GM21619 (cell line): ENCODE measurements at regions not wholly inside any gene's neighbourhood (a gene's known extent, or its start where the extent isn't known, plus 50 kb on each side); places are given as distances from the start of the nearest gene placed in this dataset.

ENCODE experiments used
- ATAC-seq: cut with Tn5 transposase; IDR thresholded peaks from one replicate; pipeline ENCODE4 v1.9.1; 2021; ENCODE audit not compliant: unreplicated experiment

DNA sequence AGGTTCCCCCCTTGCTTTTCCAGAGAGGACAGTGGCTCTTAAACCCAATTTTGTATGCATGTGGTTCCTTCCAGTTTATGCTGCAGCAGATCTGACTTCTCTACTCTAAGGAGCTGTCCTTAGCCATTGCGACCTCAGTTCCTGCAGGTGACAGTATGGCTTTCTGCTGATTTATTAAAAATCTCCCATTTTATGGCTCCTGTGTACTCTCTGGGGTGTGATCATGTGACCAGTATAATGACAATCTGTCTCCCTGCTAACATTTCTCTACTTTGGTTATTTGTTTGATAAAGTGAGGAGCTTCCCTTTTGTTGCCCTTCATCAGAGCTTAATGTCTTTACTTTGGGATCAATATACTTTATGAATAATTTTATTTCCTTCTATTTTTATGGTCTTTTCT, 148.7 kb upstream of the VRK2 start:
- ATAC-seq = no peak

DNA sequence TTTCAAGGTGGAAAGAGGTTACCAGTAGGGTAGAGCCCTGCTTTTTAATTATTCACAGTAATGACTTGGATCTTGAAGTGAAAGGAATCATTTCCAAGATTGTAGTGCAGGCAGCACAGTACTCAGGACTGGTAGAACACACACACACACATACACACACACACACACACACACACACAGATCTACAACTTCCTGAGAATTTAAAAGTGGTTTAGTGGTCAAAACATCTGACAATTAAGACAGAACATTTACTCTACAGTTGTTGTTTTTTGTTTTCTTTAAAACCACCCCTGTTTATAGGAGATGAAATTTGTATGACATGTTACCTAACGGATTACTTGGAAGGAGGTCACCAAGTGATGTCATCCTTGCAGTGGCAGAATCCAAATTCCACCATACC, 146.7 kb upstream of the VRK2 start:
- ATAC-seq = no peak

DNA sequence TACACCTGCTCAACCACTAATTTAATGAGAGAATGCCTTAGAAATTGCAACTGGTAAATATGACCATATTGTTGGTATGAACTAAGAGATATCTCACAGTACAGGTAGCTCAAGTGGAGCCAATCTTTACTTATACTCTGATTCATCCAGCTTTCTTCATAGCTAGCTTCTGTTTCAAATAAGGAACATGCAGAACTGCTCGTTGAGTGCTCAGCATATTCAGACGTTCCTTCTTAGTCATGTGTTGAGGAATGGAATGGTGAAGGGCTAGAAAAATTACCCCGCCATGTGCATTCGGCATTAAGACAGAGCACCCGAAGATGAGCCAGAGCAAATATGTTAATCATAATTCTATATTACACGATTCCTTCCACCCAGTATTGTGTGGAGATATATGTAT, 144.0 kb upstream of the VRK2 start:
- ATAC-seq = no peak

DNA sequence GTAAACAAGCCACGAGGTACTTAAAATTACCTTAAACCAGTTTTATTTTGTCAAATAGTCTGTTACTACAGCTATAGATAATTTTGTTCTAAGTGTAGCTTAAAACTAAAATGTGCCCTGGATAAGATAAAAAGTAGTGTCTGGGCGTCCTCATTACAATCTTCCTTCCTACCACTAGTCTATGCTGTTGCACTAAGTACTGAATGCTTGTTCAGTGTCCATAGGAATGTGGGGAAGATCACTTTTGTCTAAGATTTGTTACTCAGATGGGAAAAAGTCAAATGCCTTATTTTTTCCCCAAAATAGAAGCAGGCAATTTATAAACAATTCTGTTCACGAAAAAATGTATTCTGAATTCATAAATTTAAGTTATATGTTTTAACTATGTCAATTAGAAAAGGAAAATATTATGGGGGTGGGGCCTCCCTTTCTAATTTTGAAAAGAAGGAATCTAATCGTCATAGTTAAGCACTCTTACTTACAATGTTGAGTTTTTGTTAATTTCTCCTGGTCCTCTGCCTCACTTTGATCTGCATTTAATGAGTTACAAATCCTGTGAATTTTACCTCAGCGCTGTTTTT, 140.4 kb upstream of the VRK2 start:
- peak; percentile 62 for ATAC-seq

DNA sequence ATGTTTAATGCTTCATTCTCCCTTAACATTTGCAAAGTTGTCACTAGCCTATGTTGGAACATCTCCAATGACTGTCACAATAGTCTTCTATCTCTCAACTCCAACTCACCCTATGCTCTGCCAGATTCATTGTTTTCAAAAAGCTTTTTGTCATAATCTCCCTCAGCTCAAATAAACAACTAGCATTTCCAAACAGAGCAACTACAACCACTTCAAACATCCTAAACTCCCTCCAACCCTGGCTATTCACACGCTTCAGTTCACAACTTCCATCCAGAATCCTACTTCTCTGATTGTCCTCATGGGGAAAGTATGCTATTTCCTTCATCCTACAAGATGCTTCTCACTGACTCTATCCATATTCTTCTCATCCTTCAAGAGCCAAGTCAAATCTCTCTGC, 139.2 kb upstream of the VRK2 start:
- ATAC-seq = no peak

DNA sequence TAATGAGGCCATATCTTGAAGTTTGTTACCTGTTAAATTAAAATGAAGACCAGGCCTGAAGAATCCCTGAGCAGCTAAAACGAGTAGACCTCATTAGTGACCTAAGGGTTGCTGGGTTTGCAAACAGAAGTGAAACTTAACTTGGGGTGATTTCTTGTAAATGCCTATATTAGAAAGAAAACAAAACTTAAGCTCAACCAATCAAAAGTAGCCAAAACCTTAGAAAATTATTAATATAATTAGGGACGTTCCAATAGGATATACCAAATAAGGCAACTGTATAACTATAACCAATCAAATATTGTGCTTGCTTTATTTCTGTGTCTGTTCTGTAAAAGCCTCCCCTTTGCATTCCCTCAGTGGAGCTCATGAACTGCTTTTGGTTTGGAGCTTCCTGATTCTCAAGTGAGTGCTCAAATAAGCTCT, 137.9 kb upstream of the VRK2 start:
- ATAC-seq = peak; percentile 85

DNA sequence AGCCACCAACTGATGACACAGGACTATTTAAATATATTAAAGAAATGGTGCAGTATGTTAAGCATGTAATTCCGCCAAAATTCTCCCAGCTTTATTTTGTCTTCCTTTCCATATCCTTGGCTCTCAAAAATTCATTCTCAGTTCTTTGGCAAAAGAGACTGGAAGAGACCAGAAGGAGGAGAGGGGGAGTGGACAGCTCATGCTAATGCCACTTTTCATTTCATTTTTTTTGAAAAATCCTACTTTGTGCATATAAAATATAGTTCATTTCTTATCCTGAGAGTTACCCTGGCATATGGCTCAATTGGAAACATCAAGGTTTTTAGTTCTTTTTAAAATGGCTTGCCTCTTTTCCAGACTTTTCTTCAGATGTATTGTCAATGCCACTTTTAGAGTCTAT, 128.5 kb upstream of the VRK2 start:
- no peak for ATAC-seq

DNA sequence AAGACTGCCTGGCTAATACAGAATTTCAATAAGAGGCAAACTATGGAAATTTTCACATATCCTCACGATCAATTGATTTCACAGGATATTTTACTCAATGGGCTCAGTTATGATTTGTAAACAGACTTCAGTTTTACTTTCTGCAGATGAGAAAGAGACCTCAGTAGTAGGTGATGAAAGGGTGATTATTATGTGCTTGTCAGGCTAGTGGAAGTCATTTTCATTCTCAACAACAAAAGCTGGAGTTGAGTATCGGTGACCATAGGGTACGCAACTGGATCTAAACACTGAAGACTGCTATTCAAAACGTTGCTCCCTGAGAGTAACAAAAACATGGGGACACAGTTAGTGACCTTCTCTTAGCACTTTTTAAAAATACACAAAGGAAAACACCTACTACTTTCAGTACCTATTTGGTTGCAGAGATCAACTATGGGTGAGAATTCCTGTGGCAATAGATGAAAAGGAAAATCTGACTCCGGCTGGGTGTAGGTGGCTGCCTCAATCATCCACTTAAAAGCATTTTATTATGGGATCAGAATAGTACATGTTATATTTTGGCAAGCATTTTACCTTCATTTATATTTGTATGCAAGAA, 126.2 kb upstream of the VRK2 start:
- no peak for ATAC-seq

DNA sequence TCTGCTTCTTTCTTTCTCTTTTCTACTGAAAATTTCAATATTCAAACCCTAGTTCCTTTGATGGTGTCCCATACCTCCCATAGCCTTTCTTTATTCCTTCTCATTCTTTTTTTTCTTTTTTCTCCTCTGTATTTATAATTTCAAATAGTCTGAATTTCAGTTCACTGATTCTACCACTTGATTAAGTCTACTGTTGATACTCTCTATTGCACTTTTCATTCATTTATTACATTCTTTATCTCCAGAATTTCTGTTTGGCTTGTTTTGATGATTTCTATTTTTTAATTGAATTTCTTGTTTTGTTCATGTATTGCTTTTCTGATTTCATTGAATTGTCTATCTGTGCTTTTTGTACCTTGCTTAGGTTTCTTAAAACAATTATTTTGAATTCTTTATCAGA, 111.9 kb upstream of the VRK2 start:
- no peak for ATAC-seq

DNA sequence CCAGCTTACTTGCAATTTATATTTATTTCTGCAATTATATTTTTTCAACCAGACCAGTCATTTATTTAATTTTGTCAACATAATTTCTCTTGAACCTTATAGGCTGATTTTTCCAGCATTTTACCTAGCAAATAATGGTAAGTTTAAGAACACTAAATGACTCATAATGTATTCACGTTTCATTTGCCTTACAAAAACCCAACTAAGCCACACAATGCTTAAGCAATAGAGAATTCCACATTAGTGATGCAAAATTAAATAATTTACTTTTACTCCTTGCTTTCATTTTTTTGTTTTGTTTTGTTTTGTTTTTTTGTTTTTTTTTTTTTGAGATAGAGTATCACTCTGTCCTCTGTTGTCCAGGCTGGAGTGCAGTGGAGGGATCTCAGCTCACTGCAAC, 110.4 kb upstream of the VRK2 start:
- ATAC-seq = no peak

DNA sequence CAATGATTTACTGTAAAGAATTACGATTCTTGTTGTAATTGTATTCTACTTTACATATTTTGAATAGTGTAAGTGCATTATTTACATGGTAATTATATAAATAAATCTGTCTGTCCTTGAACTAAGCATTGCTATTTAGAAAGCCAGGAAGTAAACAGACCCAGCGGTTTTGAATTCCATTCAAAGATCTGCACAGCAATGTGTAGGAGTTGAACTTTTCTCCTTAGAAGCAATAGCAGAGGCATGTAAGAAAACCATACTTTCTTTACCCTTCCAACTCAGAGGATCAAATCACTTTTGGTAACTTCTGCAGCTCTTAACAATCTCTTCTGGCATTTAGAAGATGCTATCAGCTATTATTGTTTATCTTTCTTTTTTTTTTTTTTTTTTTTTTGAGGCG, 109.2 kb upstream of the VRK2 start:
- ATAC-seq = no peak

DNA sequence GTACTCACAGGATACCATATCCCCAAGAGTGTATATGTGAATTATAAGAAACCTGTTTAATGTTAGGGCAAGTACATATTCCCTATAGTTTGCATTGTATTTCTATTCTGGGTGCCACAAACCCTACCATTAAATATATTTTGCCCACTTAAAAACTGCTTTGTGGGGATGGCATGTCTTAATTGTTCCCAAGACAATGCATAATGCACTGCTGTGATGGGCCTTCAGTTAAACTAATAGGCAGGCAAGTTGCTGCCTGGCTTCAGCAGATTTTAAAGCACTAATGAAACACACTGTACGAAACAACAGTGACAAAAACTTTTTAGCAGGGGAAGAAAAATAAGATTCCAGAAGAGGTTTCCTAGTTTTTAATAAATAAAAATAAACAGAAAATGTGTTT, 104.8 kb upstream of the VRK2 start:
- ATAC-seq = no peak

DNA sequence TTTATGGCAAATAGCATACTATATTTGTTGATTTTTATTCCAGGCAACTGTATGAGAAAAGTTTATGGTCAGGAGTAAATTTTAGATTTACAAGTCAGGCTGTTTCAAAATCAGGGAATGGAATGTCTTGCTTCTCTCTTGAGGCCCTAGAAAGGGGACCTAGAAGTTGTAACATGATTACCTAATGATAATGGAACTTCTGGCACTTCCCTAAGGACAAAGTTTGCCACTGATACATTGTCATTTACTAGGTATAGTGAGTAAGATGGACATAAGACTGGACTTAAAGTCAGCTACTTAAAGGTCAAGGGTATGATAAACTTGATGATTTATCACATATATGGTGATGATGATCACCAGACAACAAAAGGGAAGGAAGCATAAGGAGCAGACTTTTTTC, 103.3 kb upstream of the VRK2 start:
- no peak for ATAC-seq

DNA sequence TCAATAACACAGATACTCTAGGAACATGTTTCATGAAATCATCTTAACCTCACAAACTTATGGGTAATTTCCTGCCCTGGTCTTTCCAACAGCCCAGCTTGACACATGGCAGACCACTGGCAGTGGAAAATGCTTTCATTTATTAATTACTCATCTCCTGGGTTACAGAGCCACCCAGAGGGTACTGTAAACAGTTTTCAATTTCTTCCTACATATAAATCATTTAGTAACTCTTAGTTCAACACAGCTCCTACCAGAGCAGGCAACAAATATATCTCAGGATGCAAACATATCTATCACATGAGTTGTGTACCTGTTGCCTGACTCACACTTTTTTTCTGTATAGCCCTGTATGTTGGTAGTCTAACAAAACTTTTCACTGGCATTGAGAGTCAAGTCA, 99.2 kb upstream of the VRK2 start:
- no peak for ATAC-seq

DNA sequence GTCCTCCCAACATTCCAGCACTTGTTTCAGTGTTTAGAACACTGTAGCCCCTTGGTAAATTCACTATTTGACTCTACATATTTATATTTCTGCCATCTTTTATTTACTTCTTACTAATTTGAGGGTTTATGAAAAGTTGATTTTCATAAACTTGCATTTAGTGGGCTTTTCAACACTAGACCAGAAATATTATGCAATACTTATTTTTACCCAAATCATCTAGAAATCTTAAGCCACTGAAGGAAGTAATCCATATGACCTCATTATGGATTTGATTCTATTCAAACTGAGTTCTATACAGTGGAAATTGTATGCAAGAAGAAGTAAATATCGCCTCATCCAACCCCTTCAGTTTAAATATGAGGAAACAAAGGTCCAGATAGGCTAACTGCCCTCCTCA, 92.6 kb upstream of the VRK2 start:
- no peak for ATAC-seq

DNA sequence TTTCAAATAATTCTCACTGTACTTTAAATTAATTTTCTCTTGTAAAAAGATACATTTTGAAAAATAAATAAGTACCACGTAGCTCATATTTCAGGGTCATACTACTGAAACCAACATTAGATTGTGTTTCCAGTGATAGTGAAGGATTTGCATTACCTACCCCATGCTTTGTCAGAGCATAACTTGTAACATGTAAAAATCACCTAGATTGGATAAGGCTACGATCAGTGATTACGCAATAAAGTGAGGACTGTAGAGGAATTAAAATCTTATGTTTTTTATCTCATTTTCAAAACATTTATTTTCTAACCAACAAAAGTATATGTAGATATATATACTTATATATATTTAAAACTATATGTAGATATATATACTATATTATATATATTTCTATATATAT, 89.4 kb upstream of the VRK2 start:
- ATAC-seq = no peak

DNA sequence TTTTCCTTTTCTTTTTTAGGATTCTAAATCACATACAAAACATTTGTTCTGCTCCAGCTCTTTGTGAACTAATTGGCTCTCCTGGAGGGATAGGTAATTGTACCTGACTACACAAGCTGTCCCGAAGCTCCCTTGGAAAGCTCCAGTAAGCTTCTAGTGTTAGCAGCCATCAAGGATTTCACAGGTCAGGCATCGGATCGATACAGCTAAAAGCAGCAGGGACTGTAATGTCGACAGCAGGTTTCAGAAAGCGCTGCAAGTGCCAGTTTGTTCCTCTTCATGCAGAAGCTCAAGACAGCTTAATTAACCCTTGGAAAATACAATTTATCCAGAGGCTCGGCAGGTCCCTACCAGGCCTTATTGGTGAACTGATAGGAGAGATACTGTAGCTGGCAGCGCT, 87.2 kb upstream of the VRK2 start:
- ATAC-seq = no peak

DNA sequence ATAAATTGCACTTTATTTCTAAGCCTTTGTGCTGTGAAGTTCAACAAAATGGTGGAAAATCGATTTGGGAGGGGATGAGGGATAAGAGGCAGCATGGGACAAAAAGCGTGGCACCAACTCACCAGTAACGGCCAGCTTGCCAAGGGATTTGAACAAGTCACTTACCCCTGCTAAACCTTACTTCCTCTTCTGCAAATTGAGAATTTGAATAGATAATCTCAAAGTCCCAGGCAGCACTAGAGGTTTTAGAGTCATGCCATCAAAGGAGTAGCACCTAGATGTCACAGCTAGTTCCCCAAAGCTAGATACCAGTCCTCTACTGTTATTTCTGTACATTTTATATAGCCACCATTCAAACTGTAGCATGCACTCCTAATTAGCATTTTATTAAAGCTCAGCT, 83.7 kb upstream of the VRK2 start:
- no peak for ATAC-seq

DNA sequence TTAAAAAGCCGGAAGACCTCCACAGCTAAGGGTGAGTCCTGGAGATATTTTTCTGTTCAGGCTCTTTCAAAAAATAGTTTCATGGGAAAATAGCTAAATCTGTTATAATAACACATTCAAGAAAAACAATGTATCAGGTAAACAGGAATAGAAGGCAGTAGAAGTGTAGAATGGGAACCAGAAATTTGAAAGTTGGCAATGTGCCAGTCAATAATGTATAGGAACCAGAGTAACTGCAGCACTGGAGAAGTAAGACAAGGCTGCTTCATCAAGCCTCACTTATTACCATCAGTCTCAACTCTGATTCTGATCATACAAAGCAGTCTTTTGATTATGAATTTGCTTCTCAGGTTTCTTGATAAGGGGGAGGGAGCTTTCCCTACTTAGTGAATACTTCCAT, 81.4 kb upstream of the VRK2 start:
- ATAC-seq = no peak

DNA sequence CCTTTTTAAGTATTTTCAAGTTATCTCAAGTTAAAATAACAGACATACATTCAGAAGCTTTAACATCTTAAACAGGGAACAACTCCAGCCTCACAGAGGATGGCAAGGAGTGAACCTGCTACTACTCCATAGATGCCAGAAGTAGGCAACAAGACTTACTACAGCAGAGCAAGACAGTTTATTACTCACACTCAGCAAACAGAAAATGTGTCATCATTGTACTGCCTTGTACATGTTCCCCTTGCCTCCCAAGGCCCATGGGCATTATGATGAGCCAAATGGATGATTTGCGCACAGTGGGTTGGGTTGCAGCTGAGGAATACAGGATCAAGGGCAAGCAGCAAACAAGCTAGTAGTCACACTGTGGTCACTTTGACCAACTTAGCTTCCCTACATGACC, 80.6 kb upstream of the VRK2 start:
- no peak for ATAC-seq

DNA sequence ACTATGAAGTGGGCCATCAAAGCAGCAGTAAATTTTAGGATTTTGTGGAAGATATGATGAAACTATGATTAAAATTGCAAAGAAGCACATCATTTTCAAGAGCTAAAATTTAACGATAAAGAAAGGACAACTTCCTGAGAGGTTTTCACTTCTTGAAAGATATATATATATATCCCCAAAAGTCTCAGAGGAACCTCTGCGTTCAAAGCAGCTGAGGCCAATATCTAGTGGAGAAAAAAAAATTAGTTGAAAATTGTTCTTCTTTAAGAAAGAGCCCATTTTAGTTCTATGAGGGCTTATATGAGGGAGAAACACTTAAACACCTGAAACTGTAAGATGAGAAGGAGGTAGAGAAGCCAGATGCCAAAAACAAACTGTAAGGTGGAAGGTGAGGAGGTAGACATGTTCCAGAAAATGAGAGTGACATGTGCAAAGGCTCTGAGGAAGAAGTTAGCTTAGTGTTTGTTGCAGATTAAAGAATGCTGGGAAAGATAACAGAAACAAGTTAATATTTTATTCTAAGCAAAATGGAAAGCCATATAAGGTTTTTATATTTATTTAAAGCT, 72.9 kb upstream of the VRK2 start:
- ATAC-seq = no peak

DNA sequence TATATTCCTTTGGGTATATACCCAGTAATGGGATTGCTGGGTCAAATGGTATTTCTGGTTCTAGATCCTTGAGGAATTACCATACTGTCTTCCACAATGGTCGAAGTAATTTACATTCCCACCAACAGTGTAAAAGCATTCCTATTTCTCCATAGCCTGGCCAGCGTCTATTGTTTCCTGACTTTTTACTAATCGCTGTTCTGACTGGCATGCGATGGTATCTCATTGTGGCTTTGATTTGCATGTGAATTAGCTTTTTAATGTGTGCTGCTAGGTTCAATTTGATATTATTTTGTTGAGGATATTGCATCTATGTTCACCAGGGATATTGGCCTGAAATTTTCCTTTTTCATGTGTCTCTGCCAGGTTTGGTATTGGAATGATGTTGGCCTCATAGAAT, 67.4 kb upstream of the VRK2 start:
- ATAC-seq = no peak

DNA sequence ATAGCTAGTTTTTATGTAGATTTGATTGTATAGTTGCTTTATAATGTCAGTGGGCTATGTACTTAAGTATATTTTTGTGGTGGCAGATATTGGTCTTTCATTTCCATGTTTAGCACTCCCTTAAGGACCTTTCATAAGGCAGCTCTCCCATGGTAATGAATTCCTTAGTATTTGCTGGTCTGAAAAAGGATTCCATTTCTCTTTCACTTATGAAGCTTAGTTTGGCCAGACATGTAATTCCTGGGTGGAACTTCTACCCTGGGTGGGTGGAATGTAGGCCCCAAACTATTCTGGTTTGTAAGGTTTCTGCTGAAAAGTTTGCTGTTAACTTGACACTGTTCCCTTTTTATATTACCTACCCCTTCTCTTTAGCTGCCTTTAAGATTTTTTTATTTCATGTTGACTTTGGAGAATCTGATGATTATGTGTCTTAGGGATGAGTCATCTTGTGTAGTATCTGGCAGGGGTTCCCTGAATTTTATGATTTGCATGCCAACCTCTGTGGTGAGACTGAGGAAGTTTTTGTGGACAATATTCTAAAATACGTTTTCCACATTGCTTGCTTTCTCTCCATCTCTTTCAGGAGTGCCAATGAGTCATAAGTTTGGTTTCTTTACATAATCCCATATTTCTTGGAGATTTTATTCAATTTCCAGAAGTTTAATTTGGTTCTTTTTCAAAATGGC, 65.4 kb upstream of the VRK2 start:
- no peak for ATAC-seq
